Left renal pelvis (tissue), 4 donors: ENCODE measurements at regions not wholly inside any gene's neighbourhood (a gene's known extent, or its start where the extent isn't known, plus 50 kb on each side); places are given as distances from the start of the nearest gene placed in this dataset.
"Not testable (repeated sequence)": the region's sequence is repeated elsewhere in the genome, so short reads cannot be mapped to it uniquely, and the experiment has no call there.

Experiments
- DNase-seq, 4 donors: peaks; one replicate each; pipeline ENCODE4 v3.0.0-alpha.2; 2013; ENCODE audit warnings: low read depth in 4 of 4, low spot score in 3 of 4

DNA sequence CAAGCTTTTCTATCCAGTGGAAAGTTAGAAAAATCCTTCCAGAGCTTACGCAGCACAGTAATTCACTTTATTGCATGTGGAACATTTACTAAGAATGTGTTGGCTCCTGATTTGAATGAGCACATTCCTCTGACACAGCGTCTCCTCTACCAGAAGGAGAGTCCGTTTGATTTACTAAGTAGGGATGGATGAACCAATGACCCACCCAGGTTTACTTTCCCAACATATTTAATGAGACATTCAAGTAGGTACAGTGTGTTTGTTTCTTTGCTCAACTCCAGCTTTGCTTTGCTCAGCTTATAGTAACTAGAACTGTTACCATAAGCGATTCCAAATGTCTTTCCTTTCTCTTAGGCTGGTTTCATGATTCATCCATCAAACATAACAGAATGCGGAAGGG is 161.7 kb downstream of the SMARCA1 start:
- DNase-seq: no peak

- no peak for DNase-seq
Observed at GRCh38 chrX:129360175-129360574, 163.1 kb downstream of the SMARCA1 start.

DNA sequence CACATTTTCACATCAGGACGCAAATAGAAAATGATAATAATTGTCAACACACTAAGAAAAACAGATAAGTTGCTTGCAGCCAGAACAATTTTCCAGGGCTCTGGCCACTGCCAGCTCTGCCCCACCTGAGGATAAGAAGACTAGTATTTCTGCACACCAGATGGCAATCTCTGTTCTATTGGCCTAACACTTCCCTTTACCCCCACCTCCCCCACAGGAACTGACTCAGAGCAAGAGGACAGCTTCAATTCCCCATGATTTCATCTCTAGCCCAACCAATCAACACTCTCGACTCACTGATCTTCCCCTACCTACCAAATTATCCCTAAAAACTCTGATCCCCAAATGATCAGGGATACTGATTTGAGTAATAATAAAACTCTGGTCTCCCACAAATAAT is 164.0 kb downstream of the SMARCA1 start:
- DNase-seq: no peak

DNA sequence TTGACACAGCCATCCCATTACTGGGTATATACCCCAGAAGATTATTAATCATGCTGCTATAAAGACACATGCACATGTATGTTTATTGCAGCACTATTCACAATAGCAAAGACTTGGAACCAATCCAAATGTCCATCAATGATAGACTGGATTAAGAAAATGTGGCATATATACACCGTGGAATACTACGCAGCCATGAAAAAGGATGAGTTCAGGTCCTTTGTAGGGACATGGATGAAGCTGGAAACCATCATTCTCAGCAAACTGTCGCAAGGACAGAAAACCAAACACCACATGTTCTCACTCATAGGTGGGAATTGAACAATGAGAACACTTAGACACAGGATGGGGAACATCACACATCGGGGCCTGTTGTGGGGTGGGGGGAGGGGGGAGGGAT is 165.9 kb downstream of the SMARCA1 start:
- not testable (repeated sequence) for DNase-seq

DNA sequence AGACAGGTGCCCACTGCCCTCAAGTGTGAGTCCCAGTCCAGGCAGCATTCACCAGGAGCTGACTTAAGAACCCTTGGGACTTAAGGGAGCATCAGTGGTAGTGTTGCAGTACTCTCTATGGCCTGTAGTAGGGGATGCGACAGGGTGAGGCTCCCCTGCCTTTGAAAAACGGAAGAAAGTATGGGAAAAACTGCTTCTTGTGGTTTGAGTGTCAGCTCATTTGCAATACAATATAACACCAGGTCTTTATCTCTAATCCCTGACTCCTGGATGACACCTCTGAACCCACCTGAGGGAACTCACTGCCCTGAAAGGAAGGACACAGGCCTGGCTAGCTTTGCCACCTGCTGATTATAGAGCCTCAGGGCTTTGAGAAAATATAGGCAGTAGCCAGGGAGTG is 176.0 kb downstream of the SMARCA1 start:
- no peak for DNase-seq

- no peak for DNase-seq
Observed at GRCh38 chrX:129346574-129346973, 176.7 kb downstream of the SMARCA1 start.

DNA sequence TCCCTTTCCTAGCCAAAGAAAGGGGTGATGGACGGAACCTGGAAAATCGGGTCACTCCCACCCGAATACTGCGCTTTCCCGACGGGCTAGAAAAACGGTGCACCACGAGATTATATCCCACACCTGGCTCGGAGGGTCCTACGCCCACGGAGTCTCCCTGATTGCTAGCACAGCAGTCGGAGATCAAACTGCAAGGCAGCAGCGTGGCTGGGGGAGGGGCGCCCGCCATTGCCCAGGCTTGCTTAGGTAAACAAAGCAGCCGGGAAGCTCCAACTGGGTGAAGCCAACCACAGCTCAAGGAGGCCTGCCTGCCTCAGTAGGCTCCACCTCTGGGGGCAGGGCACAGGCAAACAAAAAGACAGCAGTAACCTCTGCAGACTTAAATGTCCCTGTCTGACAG is 186.0 kb downstream of the SMARCA1 start:
- DNase-seq: not testable (repeated sequence)

DNA sequence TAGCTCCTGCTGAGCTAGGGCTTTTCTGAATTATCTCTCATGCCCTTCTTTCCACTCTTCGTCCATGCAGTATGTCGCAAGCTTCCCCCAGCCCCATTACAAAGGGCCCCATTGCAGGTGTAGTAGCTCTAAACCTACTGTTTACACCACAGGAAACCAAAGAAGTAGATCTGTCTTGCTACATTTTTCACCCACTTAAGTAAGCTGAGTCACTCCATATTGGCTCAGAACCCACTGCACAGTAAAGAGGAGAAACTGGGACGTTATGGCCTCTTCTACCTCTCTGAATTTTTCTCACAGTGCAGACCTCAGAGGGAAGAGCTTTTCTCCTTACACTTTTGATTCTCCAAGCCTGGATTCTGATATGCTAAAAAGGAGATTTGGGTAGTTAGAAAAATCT is 200.2 kb downstream of the SMARCA1 start:
- no peak for DNase-seq

- DNase-seq: no peak
Observed at GRCh38 chrX:129318375-129318774, 204.9 kb downstream of the SMARCA1 start.

- DNase-seq: no peak
Observed at GRCh38 chrX:129316461-129316860, 206.8 kb downstream of the SMARCA1 start.

DNA sequence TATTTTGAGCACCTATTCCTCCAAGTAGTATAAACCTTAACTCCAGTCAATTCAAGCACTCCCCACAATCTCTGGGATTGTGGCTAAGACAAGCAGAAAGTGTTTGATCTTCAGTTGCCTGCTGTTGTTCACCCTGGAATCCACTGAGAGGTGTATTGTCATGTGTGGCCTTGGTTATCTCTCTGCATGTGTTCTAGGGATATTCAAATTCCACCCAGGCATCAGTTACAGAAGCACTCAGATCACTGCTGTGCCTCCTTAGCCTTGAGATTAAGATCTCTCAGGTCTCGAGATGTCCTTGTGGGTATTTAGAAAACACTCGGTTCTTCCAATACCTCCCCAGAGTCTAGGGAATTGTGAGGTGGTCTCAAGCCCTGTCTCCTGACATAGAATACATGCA is 213.3 kb downstream of the SMARCA1 start:
- no peak for DNase-seq

DNA sequence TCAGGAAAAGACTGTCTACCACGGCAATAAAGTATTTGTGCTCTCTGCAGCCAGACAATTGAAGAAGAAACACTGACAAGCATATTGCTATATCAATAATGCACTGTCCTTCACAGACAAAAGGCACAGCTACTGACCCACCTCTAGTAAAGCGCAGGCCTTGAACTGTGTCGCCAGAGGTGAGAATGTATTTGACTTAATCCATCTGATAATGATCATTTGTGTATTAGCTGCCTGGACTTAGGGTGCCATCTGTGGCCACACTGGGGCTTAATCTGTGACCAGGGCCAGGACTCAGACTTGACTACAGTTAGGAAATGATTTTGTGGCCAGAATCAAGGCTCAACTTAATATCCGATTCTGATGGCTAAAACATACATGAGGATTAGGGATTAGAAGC is 260.4 kb downstream of the SMARCA1 start:
- DNase-seq: no peak

DNA sequence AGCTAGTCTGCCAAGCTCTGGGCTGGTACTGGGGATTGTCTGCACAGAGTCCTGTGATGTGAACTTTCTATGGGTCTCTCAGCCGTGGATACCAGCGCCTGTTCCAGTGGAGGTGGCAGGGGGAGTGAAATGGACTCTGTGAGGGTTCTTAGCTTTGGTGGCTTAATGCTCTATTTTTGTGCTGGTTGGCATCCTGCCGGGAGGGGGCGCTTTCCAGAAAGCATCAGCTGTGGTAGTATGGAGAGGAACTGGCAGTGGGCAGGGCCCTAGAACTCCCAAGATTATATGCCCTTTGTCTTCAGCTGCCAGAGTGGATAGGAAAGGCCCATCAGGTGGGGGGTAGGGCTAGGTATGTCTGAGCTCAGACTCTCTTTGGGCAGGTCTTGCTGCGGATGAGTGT is 267.8 kb downstream of the SMARCA1 start:
- not testable (repeated sequence) for DNase-seq

GRCh38 chrX:129249563-129249962 is 273.7 kb downstream of the SMARCA1 start:
- no peak for DNase-seq

DNA sequence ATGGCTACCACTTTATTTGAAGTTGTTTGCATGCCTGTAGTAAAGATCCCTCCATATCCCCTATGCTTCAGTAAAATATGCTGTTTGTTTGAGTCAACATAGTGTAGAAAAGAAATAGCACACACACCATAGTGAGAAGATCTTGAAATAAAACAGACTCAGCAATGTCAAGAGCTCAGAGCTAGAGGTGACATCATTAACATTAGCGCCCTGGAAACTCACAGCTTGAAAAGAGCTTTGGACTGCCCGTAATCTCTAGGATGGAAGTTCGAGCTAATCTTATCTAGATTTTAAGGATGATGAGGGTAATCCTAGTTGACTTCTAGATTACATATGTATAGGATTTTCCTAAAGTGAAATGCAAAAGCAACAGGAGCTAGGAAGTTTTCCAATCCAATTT is 275.6 kb downstream of the SMARCA1 start:
- DNase-seq: no peak

DNA sequence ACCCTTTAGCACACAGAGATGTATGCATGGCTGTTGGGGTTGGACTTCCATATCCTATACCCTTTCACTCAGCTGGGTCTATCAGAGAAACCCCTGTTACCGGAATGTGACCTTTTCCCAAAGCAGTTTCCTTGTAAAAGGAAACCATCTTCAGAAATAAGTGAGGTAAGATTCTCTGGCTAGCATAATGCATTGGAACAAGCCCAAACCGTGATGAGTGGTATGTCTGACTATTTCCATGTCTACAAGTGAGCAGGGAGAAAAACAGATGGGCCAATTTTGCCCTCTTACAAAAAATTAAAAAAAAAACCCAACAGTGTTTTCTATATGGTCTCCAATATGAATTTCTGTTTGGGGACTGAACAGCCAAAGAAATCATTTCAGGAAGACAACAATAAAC is 283.9 kb downstream of the SMARCA1 start:
- DNase-seq: no peak

DNA sequence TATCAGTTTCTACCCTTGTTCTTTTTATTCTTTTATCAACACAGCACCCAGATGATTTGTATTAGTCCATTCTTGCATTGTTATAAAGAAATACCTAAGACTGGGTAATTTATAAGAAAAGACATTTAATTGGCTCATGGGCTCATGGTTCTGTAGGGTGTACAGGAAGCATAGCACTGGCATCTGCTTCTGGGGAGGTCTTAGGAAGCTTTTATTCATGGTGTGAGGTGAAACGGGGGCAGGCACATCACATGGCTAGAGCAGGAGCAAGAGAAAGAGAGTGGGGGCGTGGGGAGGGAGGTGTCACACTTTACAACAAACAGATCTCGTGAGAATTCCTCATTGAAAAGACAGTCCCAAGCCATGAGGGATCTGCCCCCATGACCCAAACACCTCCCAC is 285.3 kb downstream of the SMARCA1 start:
- DNase-seq: no peak

DNA sequence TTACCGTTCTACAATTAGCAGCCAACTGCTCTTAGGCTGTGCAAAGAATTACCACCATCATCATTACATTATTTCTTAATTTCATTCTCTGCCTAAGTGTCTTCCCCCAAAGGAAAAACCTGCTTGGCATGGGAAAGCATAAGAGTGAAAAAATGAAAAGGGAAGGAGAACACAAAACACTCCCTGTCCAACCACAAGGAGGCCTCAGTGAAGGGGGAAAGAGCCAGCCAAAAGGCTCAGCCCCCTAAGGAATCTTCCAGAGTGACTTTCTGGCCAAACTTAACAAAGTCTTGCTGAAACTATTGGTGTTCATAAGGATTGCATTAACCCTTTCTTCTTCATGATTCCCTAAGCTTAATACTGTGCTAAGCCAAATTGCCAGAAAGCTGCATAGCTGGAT is 287.4 kb downstream of the SMARCA1 start:
- DNase-seq: no peak

DNA sequence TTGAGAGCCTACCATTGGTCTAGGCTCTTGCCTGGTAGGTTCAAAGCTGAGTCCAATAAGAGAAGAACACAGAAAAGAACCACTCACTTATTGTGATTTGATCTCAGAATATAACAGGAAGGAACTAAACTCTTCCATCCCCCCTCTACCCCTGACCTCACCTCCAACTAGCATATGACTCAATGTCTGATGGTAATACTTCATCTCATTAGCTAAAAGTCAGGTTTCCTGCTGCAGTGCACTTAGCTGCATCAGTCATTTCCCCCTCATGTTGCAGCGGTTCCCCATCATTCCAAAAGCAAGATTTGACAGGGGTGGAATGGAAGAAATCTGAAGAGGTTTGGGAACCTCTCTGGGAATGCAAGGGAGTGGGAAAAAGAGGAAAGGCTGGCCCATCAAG is 289.5 kb downstream of the SMARCA1 start:
- no peak for DNase-seq

GRCh38 chrX:129230850-129231512 is 292.3 kb downstream of the SMARCA1 start:
- DNase-seq: no peak

- DNase-seq: no peak
Observed at GRCh38 chrX:129230168-129230567, 293.1 kb downstream of the SMARCA1 start.

DNA sequence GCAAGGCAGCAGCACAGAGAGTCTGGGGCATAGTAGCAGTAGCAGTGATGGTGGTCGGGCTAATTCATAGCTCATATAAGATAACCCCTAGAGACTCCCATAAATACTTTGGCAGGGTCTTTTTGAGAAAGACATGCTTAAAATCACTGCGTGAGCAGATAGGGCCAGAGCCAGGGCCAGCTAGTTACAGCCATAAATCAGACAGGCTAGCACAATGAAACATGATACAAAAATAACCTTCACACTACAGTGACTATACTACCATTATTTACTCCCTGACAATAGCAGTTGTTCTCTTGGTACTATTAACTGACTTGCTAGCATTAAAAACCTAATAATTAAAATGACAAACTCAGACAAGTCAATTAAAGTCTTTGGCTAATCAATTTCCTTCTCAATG is 295.9 kb downstream of the SMARCA1 start:
- DNase-seq: no peak

- DNase-seq: no peak
Observed at GRCh38 chrX:129193357-129193756, 329.9 kb downstream of the SMARCA1 start.
